PC-9 (cell line): ENCODE measurements at regions not wholly inside any gene's neighbourhood (a gene's known extent, or its start where the extent isn't known, plus 50 kb on each side); places are given as distances from the start of the nearest gene placed in this dataset.

Experiments
- BruUV-seq: library from RNA; stranded (reverse); fragments of 400-500 nt; replicated peaks from 2 replicates; lab custom pipeline; 2021; lab: Mats Ljungman, UMichigan
- CTCF ChIA-PET: fragments of 300-600 bp; sonication (Branson Sonifier 250); formaldehyde crosslinking; loops from one replicate; lab custom pipeline; 2022; ENCODE audit warnings: antibody characterized with exemption; lab: Charles Lee
- POLR2A ChIA-PET: fragments of 300-600 bp; sonication (Branson Sonifier 250); formaldehyde crosslinking; loops from one replicate; lab custom pipeline; 2022; ENCODE audit warnings: antibody characterized with exemption; ENCODE audit not compliant: unreplicated experiment; lab: Charles Lee
- DNase-seq, 2 experiments: peaks; one replicate each; pipeline versions ENCODE4 v3.0.0 to v3.0.0-alpha.2; 2015 to 2022; ENCODE audit warnings: mixed read lengths in 1 of 2
- H2AFZ ChIP-seq: fragments of 200-600 bp; sonication (generic); 2 replicates; pipeline ENCODE4 v1.8.1; 2017; ENCODE audit warnings: antibody characterized with exemption
- H3F3A ChIP-seq: fragments of 200-600 bp; sonication (generic); 2 replicates; pipeline ENCODE4 v1.8.1; 2017; ENCODE audit warnings: antibody characterized with exemption, mild to moderate bottlenecking, low read depth; ENCODE audit not compliant: insufficient read depth
- H3K27ac ChIP-seq: fragments of 200-600 bp; sonication (generic); 2 replicates; pipeline ENCODE4 v1.6.1; 2016; ENCODE audit warnings: mixed run types
- H3K27me3 ChIP-seq: fragments of 200-600 bp; sonication (generic); 2 replicates; pipeline ENCODE4 v1.6.1; 2016; ENCODE audit warnings: low read depth, mixed run types; ENCODE audit not compliant: insufficient read depth
- H3K36me3 ChIP-seq: fragments of 200-600 bp; sonication (generic); 2 replicates; pipeline ENCODE4 v1.6.1; 2016; ENCODE audit warnings: low read depth, mixed run types
- H3K4me1 ChIP-seq: fragments of 200-600 bp; sonication (generic); replicated peaks from 2 replicates; pipeline ENCODE4 v1.6.1; 2016; ENCODE audit warnings: mixed run types; ENCODE audit not compliant: insufficient read depth
- H3K4me2 ChIP-seq: fragments of 200-600 bp; sonication (generic); 2 replicates; pipeline ENCODE4 v1.6.1; 2017; ENCODE audit warnings: mixed run types
- H3K4me3 ChIP-seq: fragments of 200-600 bp; sonication (generic); 2 replicates; pipeline ENCODE4 v1.6.1; 2016; ENCODE audit warnings: mixed run types
- H3K79me2 ChIP-seq: fragments of 200-600 bp; sonication (generic); 2 replicates; pipeline ENCODE4 v1.6.1; 2017; ENCODE audit warnings: low read depth, mixed run types
- H3K9me2 ChIP-seq: fragments of 200-600 bp; sonication (generic); 2 replicates; pipeline ENCODE4 v1.8.1; 2017; ENCODE audit warnings: mild to moderate bottlenecking; ENCODE audit not compliant: insufficient read depth
- H3K9me3 ChIP-seq: fragments of 200-600 bp; sonication (generic); 2 replicates; pipeline ENCODE4 v1.8.1; 2016; ENCODE audit warnings: low read depth; ENCODE audit not compliant: insufficient read depth
- H4K20me1 ChIP-seq: fragments of 200-600 bp; sonication (generic); 2 replicates; pipeline ENCODE4 v1.8.1; 2017; ENCODE audit not compliant: insufficient read depth
- EZH2 ChIP-seq: fragments of 200-600 bp; sonication (generic); IDR thresholded peaks from 2 replicates; pipeline ENCODE4 v1.8.0; 2017; ENCODE audit warnings: antibody characterized with exemption, low read depth
- intact Hi-C: fragments of 100-400 bp; cut with micrococcal nuclease; formaldehyde crosslinking; loops from one replicate; pipeline ENCODE4 v1.10.0; 2022; ENCODE audit not compliant: unreplicated experiment
- TF ChIP-seq, protein P1 (sequence below): fragments of 200-600 bp; sonication (generic); conservative IDR thresholded peaks from 2 replicates; pipeline ENCODE4 v1.6.1; 2017; ENCODE audit warnings: mixed run types, antibody characterized with exemption, mild to moderate bottlenecking, moderate library complexity

DNA sequence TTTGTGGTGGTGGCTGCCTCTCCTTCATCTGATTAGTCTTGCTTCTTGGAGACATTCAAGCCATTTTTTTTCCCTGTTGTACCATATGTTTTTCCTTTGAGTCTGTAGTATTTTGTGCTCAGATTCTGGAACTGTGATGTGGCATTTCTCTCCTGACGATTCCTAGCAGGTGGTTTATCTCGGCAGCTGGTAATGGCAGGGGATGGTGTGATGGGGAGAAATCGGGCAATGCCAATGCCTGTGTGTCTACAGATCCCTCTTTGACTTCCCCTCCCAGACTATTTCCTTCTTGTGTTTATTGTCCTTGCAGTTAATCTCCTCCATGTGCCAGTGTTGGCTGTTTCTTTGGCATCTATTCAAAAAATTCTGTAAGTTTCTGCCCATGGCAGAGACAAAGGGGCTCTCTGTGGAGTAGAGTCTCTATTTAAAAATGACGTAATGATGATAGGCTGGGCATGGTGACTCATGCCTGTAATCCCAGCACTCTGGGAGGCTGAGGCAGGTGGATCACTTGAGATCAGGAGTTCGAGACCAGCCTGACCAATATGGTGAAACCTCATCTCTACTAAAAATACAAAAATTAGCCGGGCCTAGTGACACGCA, 90.2 kb upstream of the ERCC4 start:
- H3F3A ChIP-seq, result no peaks in the 10 kb centered on the region
- no peaks in the 10 kb centered on the region for H3K4me1 ChIP-seq
- ChIA-PET POLR2A (no interaction called here), CTCF (no interaction called here)
- no peaks in the 10 kb centered on the region for H3K79me2 ChIP-seq
- H3K36me3 ChIP-seq, result no peaks in the 10 kb centered on the region
- H3K4me3 ChIP-seq, result no peak overlapping the region
- peaks cover 73% of the 10 kb centered on the region for H3K27me3 ChIP-seq
- TF ChIP-seq, protein P1, sequence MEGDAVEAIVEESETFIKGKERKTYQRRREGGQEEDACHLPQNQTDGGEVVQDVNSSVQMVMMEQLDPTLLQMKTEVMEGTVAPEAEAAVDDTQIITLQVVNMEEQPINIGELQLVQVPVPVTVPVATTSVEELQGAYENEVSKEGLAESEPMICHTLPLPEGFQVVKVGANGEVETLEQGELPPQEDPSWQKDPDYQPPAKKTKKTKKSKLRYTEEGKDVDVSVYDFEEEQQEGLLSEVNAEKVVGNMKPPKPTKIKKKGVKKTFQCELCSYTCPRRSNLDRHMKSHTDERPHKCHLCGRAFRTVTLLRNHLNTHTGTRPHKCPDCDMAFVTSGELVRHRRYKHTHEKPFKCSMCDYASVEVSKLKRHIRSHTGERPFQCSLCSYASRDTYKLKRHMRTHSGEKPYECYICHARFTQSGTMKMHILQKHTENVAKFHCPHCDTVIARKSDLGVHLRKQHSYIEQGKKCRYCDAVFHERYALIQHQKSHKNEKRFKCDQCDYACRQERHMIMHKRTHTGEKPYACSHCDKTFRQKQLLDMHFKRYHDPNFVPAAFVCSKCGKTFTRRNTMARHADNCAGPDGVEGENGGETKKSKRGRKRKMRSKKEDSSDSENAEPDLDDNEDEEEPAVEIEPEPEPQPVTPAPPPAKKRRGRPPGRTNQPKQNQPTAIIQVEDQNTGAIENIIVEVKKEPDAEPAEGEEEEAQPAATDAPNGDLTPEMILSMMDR, result no peak
- no peak for TF ChIP-seq EZH2
- no peak overlapping the region for H3K27ac ChIP-seq
- H3K4me2 ChIP-seq, result no peak overlapping the region
- H3K9me2 ChIP-seq, result no peaks in the 10 kb centered on the region
- H4K20me1 ChIP-seq, result no peaks in the 10 kb centered on the region
- no TSS peak for BruUV-seq
- no peak overlapping the region for H2AFZ ChIP-seq
- DNase-seq, result no peak
- H3K9me3 ChIP-seq, result no peaks in the 10 kb centered on the region
- intact Hi-C loops, result no loop called here

DNA sequence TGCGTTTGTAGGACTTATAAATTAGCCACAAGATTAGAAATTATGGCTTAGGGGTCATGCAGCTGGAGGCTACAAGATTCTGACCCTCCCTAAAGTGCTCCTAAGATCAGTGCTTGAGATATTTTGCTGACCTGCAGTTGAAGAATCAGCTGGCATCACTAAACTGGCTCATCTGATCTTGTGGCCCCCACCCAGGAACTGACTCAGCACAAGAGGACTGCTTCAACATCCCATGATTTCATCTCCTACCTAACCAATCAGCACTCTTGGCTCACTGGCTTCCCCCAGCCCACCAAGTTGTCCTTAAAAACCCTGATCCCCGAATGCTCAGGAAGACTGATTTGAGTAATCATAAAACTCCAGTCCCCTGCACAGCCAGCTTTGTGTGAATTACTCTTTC, 86.4 kb upstream of the ERCC4 start:
- POLR2A ChIA-PET, result no interaction called here
- peaks cover 83% of the 10 kb centered on the region for H3K27me3 ChIP-seq
- BruUV-seq, result no TSS peak

DNA sequence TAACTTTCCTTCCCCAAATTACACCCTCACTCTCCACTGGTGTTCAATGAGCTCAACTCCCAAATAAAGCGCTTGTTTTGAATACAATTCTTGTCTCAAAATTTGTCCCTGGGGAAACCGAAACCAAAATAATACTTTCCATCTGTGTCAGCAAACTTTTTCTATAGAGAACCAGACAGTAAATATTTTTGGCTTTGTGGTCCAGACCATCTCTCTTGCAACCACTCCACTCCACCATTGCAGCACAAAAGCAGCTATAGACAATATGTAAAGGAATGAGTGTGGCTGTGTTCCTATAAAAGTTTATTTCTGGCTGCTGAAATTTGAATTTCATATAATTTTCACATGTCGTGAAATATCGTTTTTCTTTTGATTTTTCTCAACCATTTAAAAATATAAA, 84.6 kb upstream of the ERCC4 start:
- ChIA-PET POLR2A (interaction anchor here (0.6 kb wide), 1 partner anchor 394 kb away, joined by 3 read pairs; no protein-coding TSS in a partner anchor), CTCF (no interaction called here)
- H3K27ac ChIP-seq, result no peak overlapping the region
- no peaks in the 10 kb centered on the region for H3K9me3 ChIP-seq
- H3K4me3 ChIP-seq, result no peak overlapping the region
- BruUV-seq, result no TSS peak
- no peak overlapping the region for H3K4me2 ChIP-seq
- H2AFZ ChIP-seq, result no peak overlapping the region
- intact Hi-C loops, result no loop called here
- H3K79me2 ChIP-seq, result no peaks in the 10 kb centered on the region
- no peak for DNase-seq
- H3K4me1 ChIP-seq, result no peaks in the 10 kb centered on the region
- no peak for TF ChIP-seq EZH2
- TF ChIP-seq, protein P1, result no peak
- no peaks in the 10 kb centered on the region for H3F3A ChIP-seq
- H4K20me1 ChIP-seq, result no peaks in the 10 kb centered on the region
- peaks cover 84% of the 10 kb centered on the region for H3K27me3 ChIP-seq
- no peaks in the 10 kb centered on the region for H3K36me3 ChIP-seq
- no peaks in the 10 kb centered on the region for H3K9me2 ChIP-seq

More for the DNA sequence above, 86.4 kb upstream of the ERCC4 start:
- no peaks in the 10 kb centered on the region for H3F3A ChIP-seq
- H4K20me1 ChIP-seq, result no peaks in the 10 kb centered on the region
- TF ChIP-seq, protein P1, result no peak
- no peaks in the 10 kb centered on the region for H3K9me3 ChIP-seq
- no peak overlapping the region for H3K4me3 ChIP-seq
- H3K36me3 ChIP-seq, result no peaks in the 10 kb centered on the region
- H3K4me1 ChIP-seq, result no peaks in the 10 kb centered on the region
- CTCF ChIA-PET, result no interaction called here
- H3K27ac ChIP-seq, result no peak overlapping the region
- no peak for DNase-seq
- no peak overlapping the region for H2AFZ ChIP-seq
- intact Hi-C loops, result no loop called here
- H3K4me2 ChIP-seq, result no peak overlapping the region
- H3K9me2 ChIP-seq, result no peaks in the 10 kb centered on the region
- no peaks in the 10 kb centered on the region for H3K79me2 ChIP-seq
